Left ventricle myocardium inferior (tissue), 1 donor: ENCODE measurements at regions not wholly inside any gene's neighbourhood (a gene's known extent, or its start where the extent isn't known, plus 50 kb on each side); places are given as distances from the start of the nearest gene placed in this dataset.

Source experiments
- DNase-seq: peaks from one replicate; pipeline ENCODE4 v3.0.0-alpha.2; 2020
- H3K27ac ChIP-seq: fragments of 200-600 bp; replicated peaks from 2 replicates; pipeline ENCODE4 v1.8.0; 2021
- H3K27me3 ChIP-seq: fragments of 200-600 bp; 2 replicates; pipeline ENCODE4 v1.8.0; 2021; ENCODE audit warnings: low read depth
- H3K36me3 ChIP-seq: fragments of 200-600 bp; 2 replicates; pipeline ENCODE4 v1.8.0; 2021
- H3K4me1 ChIP-seq: fragments of 200-600 bp; 2 replicates; pipeline ENCODE4 v1.8.0; 2021
- H3K4me3 ChIP-seq: fragments of 200-600 bp; 2 replicates; pipeline ENCODE4 v1.8.0; 2021; ENCODE audit warnings: mild to moderate bottlenecking, moderate library complexity
- H3K9me3 ChIP-seq: fragments of 200-600 bp; replicated peaks from 2 replicates; pipeline ENCODE4 v1.8.0; 2021
- CTCF ChIP-seq: fragments of 200-600 bp; IDR thresholded peaks from 2 replicates; pipeline ENCODE4 v1.8.0; 2021; ENCODE audit warnings: antibody characterized with exemption, mild to moderate bottlenecking, borderline replicate concordance
- intact Hi-C: fragments of 100-400 bp; cut with micrococcal nuclease; formaldehyde crosslinking; loops from one replicate; pipeline ENCODE4 v1.11.0; 2022
- donor health status: DM: no; HTN: yes; CAD: no; lungs with severe emphysema.

DNA sequence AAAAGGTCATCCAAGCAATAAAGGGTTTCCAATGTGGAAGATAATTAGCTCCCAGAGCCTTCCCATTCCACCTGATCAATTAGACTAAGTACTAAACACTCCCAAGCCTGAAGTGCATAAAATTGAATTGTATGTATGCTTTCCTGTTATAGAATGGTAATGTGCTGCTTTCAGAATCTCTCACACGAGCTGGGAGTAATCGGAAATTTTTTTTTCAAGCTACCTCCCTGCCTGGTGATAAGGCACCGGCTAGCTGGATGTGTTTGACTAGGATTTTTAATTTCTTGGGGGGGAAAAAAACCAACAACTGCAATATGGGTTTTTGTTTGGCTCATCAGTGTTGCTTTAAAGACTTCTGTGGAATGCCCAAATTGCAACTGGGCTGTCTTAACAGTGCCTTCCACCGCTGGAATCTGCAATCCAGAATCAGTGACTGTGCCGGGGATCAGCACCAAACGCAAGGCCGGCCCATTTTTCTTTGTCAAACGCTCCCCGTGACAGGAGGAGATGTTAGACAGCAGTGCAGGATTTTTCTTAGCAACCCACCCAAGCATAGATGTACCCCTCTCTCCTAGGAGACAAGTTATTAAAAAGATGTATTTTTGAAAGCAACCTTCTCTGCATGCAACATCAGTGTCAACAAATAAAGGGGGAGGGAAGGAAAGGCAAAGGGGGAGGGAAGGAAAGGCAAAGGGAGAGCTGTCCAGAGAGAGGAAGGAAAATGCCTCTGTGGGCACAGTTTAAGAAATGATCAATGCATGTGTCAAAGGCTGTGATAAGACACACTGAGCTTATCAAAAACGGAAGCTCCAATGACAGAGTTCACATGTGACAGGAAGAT, 387.2 kb downstream of the NPIPA8 start:
- peaks cover 80% of the 10 kb centered on the region for H3K27me3 ChIP-seq
- no peak for DNase-seq

DNA sequence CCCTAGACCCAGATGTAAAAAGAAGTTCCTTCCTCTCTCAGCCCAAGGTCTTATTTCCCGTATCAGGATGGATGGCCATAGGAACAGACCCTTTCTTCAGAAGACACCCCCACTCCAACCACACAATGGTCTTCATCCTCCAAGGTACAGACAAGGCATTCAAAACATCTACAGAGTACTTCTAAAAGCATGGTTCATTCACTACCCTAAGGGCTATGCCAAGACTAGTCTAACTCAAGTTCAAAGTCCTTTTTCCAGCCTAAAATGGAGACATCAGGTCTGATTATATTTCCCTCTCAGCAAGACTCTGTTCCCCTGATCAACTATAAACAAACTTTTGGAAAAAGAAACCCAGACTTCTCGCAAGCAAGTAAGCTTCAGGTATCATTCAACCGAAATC, 388.9 kb downstream of the NPIPA8 start:
- H3K36me3 ChIP-seq: no peaks in the 10 kb centered on the region
- no peaks in the 10 kb centered on the region for H3K4me1 ChIP-seq
- H3K9me3 ChIP-seq: no peaks in the 10 kb centered on the region
- no peak for TF ChIP-seq CTCF
- H3K4me3 ChIP-seq: no peak overlapping the region
- H3K27ac ChIP-seq: no peak overlapping the region
- no peak for DNase-seq
- intact Hi-C loops: no loop called here
- peaks cover 82% of the 10 kb centered on the region for H3K27me3 ChIP-seq

More for the DNA sequence above, 387.2 kb downstream of the NPIPA8 start:
- Histone ChIP-seq H3K9me3 (no peaks in the 10 kb centered on the region), H3K4me3 (no peak overlapping the region), H3K36me3 (no peaks in the 10 kb centered on the region), H3K27ac (no peak overlapping the region), H3K4me1 (no peaks in the 10 kb centered on the region)
- TF ChIP-seq CTCF: no peak
- intact Hi-C loops: no loop called here

DNA sequence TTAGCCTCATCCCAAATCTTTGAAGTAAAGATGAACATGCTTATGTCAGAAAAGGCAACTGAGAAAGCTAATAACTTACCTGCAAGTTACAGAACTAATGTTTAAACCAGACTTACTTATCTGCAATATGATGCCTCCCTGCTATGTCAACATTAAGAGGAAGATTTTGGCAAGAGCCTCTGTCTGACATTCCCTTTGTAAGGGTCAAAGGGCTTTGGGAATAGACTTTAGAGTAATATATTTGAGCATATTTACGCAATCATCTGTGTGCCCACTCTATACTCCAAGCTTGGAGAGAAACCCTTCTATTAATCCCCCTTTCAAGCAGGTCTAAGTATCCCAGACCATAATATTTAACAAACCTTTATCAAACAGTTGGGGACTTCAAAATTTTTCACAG, 389.4 kb downstream of the NPIPA8 start:
- no peak overlapping the region for H3K4me3 ChIP-seq
- no peaks in the 10 kb centered on the region for H3K4me1 ChIP-seq
- TF ChIP-seq CTCF: no peak
- H3K27me3 ChIP-seq: peaks cover 84% of the 10 kb centered on the region
- no peak overlapping the region for H3K27ac ChIP-seq
- H3K9me3 ChIP-seq: no peaks in the 10 kb centered on the region
- no peak for DNase-seq
- no peaks in the 10 kb centered on the region for H3K36me3 ChIP-seq
- intact Hi-C loops: no loop called here

DNA sequence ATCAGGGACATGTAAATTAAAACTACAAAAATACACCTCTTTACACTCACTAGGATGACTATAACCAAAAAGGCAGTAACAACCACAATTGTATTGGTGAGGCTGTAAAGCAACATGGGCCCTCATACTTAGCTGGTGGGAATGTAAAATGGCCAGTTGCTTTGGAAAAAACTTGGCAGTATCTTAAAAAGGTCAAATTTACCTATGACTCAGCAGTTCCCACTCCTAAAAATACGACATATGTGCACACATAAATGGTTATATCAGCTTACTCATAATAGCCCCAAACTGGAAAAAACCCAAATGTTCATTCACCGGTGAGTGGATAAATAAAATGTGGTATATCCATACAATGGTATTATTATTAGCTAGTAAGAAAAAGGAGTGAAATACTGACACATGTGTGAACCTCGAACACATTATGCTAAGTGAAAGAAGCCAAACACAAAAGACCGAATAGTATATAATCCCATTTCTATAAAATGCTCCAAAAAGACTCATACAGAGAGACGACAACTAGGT, 391.4 kb downstream of the NPIPA8 start:
- H3K36me3 ChIP-seq: no peaks in the 10 kb centered on the region
- H3K4me1 ChIP-seq: no peaks in the 10 kb centered on the region
- intact Hi-C loops: no loop called here
- no peaks in the 10 kb centered on the region for H3K9me3 ChIP-seq
- peaks cover 74% of the 10 kb centered on the region for H3K27me3 ChIP-seq
- H3K27ac ChIP-seq: no peak overlapping the region
- no peak for DNase-seq
- H3K4me3 ChIP-seq: no peak overlapping the region
- no peak for TF ChIP-seq CTCF

GRCh38 chr16:17944345-17944744, 392.2 kb downstream of the NPIPA8 start:
- no peak overlapping the region for H3K4me3 ChIP-seq
- intact Hi-C loops: no loop called here
- no peak for DNase-seq
- H3K9me3 ChIP-seq: no peaks in the 10 kb centered on the region
- H3K4me1 ChIP-seq: no peaks in the 10 kb centered on the region
- H3K27ac ChIP-seq: no peak overlapping the region
- no peak for TF ChIP-seq CTCF
- H3K27me3 ChIP-seq: peaks cover 72% of the 10 kb centered on the region
- no peaks in the 10 kb centered on the region for H3K36me3 ChIP-seq
